ENCODE measurements at regions not wholly inside any gene's neighbourhood (a gene's known extent, or its start where the extent isn't known, plus 50 kb on each side); places are given as distances from the start of the nearest gene placed in this dataset.

DNA sequence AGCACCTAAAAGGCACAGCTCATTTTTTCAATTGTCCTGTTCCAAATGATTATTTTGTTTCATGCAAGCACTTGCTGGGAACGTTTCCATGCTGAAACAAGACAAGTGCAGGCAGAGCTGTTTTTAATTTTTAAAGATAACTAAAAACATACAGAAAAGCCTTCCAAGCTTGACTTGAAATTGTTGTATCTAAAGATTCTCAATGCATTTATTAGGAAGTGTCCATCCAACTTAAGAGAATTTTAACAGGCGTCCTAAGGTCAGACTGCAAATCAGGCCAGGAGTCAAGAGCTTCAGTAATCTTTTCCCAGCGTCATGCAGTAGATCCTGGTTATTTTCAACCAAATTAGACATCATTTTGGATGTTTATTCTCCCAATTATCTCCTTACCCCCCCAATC, 702.8 kb downstream of the KCNJ2 start:
- TF ChIP-seq, protein P1, sequence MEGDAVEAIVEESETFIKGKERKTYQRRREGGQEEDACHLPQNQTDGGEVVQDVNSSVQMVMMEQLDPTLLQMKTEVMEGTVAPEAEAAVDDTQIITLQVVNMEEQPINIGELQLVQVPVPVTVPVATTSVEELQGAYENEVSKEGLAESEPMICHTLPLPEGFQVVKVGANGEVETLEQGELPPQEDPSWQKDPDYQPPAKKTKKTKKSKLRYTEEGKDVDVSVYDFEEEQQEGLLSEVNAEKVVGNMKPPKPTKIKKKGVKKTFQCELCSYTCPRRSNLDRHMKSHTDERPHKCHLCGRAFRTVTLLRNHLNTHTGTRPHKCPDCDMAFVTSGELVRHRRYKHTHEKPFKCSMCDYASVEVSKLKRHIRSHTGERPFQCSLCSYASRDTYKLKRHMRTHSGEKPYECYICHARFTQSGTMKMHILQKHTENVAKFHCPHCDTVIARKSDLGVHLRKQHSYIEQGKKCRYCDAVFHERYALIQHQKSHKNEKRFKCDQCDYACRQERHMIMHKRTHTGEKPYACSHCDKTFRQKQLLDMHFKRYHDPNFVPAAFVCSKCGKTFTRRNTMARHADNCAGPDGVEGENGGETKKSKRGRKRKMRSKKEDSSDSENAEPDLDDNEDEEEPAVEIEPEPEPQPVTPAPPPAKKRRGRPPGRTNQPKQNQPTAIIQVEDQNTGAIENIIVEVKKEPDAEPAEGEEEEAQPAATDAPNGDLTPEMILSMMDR (IDR thresholded peaks at IDR 0.05) = no peak
- no peak for TF ChIP-seq POLR2A (IDR thresholded peaks at IDR 0.05)

All from Peyer's patch (tissue), 4 donors.